Keratinocyte (primary cell): ENCODE measurements at regions not wholly inside any gene's neighbourhood (a gene's known extent, or its start where the extent isn't known, plus 50 kb on each side); places are given as distances from the start of the nearest gene placed in this dataset.

Experiments used
- DNase-seq: peaks from one replicate; pipeline ENCODE4 v3.0.0-alpha.2; 2011; ENCODE audit warnings: low read depth, missing footprints, low spot score
- FAIRE-seq: peaks from 2 replicates; lab custom pipeline; 2011; peaks lifted over from hg19 to GRCh38; lab: Jason Lieb, UNC
- H2AFZ ChIP-seq: 2 replicates; pipeline ENCODE4 v1.6.0; 2012; ENCODE audit warnings: low read length, control low read depth, inconsistent platforms; ENCODE audit not compliant: control insufficient read depth
- H3K27ac ChIP-seq: 2 replicates; pipeline ENCODE4 v1.5.1; 2011; ENCODE audit warnings: low read length; ENCODE audit not compliant: control insufficient read depth, insufficient read depth
- H3K27me3 ChIP-seq: 3 replicates; pipeline ENCODE4 v1.6.0; 2011; ENCODE audit warnings: low read length; ENCODE audit not compliant: control insufficient read depth, insufficient read depth; ENCODE audit errors: extremely low read depth
- H3K36me3 ChIP-seq, 2 experiments: 2 replicates in 1 of 2; 3 replicates in 1 of 2; pipeline ENCODE4 v1.5.1; 2011; ENCODE audit warnings: low read length in 2 of 2, mild to moderate bottlenecking in 1 of 2; ENCODE audit not compliant: control insufficient read depth in 2 of 2, insufficient read depth in 2 of 2; ENCODE audit errors: extremely low read depth in 1 of 2
- H3K4me1 ChIP-seq: 3 replicates; pipeline ENCODE4 v1.5.1; 2011; ENCODE audit warnings: low read length; ENCODE audit not compliant: control insufficient read depth, insufficient read depth; ENCODE audit errors: extremely low read depth
- H3K4me2 ChIP-seq: 3 replicates; pipeline ENCODE4 v1.6.0; 2011; ENCODE audit warnings: low read depth, low read length; ENCODE audit not compliant: control insufficient read depth, insufficient read depth; ENCODE audit errors: extremely low read depth
- H3K4me3 ChIP-seq, 3 experiments: fragments of 200-600 bp in 1 of 3; sonication (generic) in 1 of 3; 2 replicates in 2 of 3; 3 replicates in 1 of 3; pipeline ENCODE4 v1.5.1; 2011 to 2016; ENCODE audit warnings: low read length in 3 of 3, mild to moderate bottlenecking in 3 of 3, control low read depth in 2 of 3, inconsistent platforms in 1 of 3, low read depth in 1 of 3, mixed read lengths in 1 of 3, mixed run types in 1 of 3, moderate library complexity in 1 of 3; ENCODE audit not compliant: control insufficient read depth in 2 of 3, insufficient read depth in 2 of 3; ENCODE audit errors: extremely low read depth in 1 of 3
- H3K79me2 ChIP-seq: 2 replicates; pipeline ENCODE4 v1.6.0; 2012; ENCODE audit warnings: low read length; ENCODE audit not compliant: control insufficient read depth, insufficient read depth
- H3K9ac ChIP-seq: 3 replicates; pipeline ENCODE4 v1.6.0; 2011; ENCODE audit warnings: low read length; ENCODE audit not compliant: control insufficient read depth, insufficient read depth; ENCODE audit errors: extremely low read depth
- H3K9me1 ChIP-seq: 3 replicates; pipeline ENCODE4 v1.6.0; 2011; ENCODE audit warnings: low read length; ENCODE audit not compliant: control insufficient read depth, insufficient read depth; ENCODE audit errors: extremely low read depth
- H3K9me3 ChIP-seq: 2 replicates; pipeline ENCODE4 v1.5.1; 2012; ENCODE audit warnings: low read depth, low read length; ENCODE audit not compliant: control insufficient read depth
- H4K20me1 ChIP-seq: 3 replicates; pipeline ENCODE4 v1.6.0; 2011; ENCODE audit warnings: low read length; ENCODE audit not compliant: control insufficient read depth, insufficient read depth; ENCODE audit errors: extremely low read depth
- CTCF ChIP-seq, 3 experiments: IDR thresholded peaks in 1 of 3; conservative IDR thresholded peaks in 1 of 3; optimal IDR thresholded peaks in 1 of 3; 2 replicates in 2 of 3; 3 replicates in 1 of 3; pipeline versions ENCODE3 to v1.5.1; 2011; ENCODE audit warnings: low read length in 3 of 3, mild to moderate bottlenecking in 3 of 3, moderate library complexity in 2 of 3, control low read depth in 1 of 3, inconsistent platforms in 1 of 3; ENCODE audit not compliant: insufficient read depth in 2 of 3; ENCODE audit errors: extremely low read depth in 1 of 3
- EZH2 ChIP-seq: IDR thresholded peaks from one replicate; pipeline ENCODE4 v1.6.1; 2012; ENCODE audit warnings: inconsistent platforms, mild to moderate bottlenecking, low read length, moderate library complexity
- dilution Hi-C: fragments of 300-500 bp; cut with MboI; formaldehyde crosslinking; loops from one replicate; pipeline ENCODE4 v1.7.0; 2020; ENCODE audit warnings: low sequenced_read_pairs; ENCODE audit not compliant: extremely low pct_ligation_motif_present

- dilution Hi-C loops, result no loop called here
- Histone ChIP-seq H3K9ac (no peak overlapping the region), H3K4me1 (peaks cover 22% of the 10 kb centered on the region), H2AFZ (no peak overlapping the region), H3K36me3 (no peaks in the 10 kb centered on the region), H3K79me2 (peaks cover 15% of the 10 kb centered on the region), H3K9me3 (no peaks in the 10 kb centered on the region), H3K27ac (no peak overlapping the region), H3K4me2 (no peak overlapping the region), H3K9me1 (no peaks in the 10 kb centered on the region), H4K20me1 (no peaks in the 10 kb centered on the region), H3K4me3 (no peak overlapping the region), H3K27me3 (no peaks in the 10 kb centered on the region)
- DNase-seq (no peak), FAIRE-seq (no peak)
- TF ChIP-seq EZH2 (no peak), CTCF (optimal IDR thresholded peaks at IDR 0.05 in 1 of 3, IDR thresholded peaks at IDR 0.05 in 1 of 3, conservative IDR thresholded peaks at IDR 0.05 in 1 of 3; ENCODE audit: extremely low read depth in 1 of 3, insufficient read depth in 2 of 3, low read length in 3 of 3) (no peak)
Observed at GRCh38 chr10:29694121-29694520, 59.4 kb upstream of the SVIL start.

GRCh38 chr10:29692121-29692539 is 57.4 kb upstream of the SVIL start:
- peak overlapping the region; percentile 91 for H3K4me2 ChIP-seq
- H2AFZ ChIP-seq, result peak overlapping the region; percentile 51
- peaks cover 25% of the 10 kb centered on the region for H3K79me2 ChIP-seq
- H3K4me1 ChIP-seq, result peaks cover 35% of the 10 kb centered on the region
- peak overlapping the region in 2 of 3 experiments; percentile 50 to 59 for H3K4me3 ChIP-seq
- no peaks in the 10 kb centered on the region for H3K36me3 ChIP-seq
- H3K9me3 ChIP-seq, result no peaks in the 10 kb centered on the region
- no peaks in the 10 kb centered on the region for H3K27me3 ChIP-seq
- no peak for TF ChIP-seq EZH2
- no peak for TF ChIP-seq CTCF (optimal IDR thresholded peaks at IDR 0.05 in 1 of 3, IDR thresholded peaks at IDR 0.05 in 1 of 3, conservative IDR thresholded peaks at IDR 0.05 in 1 of 3; ENCODE audit: extremely low read depth in 1 of 3, insufficient read depth in 2 of 3, low read length in 3 of 3)
- H3K27ac ChIP-seq, result peak overlapping the region; percentile 91
- DNase-seq (peak; percentile 42), FAIRE-seq (peak; percentile 97)
- H3K9me1 ChIP-seq, result no peaks in the 10 kb centered on the region
- H3K9ac ChIP-seq, result peak overlapping the region; percentile 69
- dilution Hi-C loops, result no loop called here
- no peaks in the 10 kb centered on the region for H4K20me1 ChIP-seq
